Activated CD8-positive, alpha-beta T cell treated with anti-CD3 and anti-CD28 coated beads for 36 hours (primary cell): ENCODE measurements at regions not wholly inside any gene's neighbourhood (a gene's known extent, or its start where the extent isn't known, plus 50 kb on each side); places are given as distances from the start of the nearest gene placed in this dataset.
"Not testable (repeated sequence)": the region's sequence is repeated elsewhere in the genome, so short reads cannot be mapped to it uniquely, and the experiment has no call there.

Experiments used
- ATAC-seq: fragments of 200-7000 bp; cut with Tn5 transposase; one replicate; pipeline ENCODE4 v1.10.0; 2021; ENCODE audit warnings: mild to moderate bottlenecking, moderate library complexity
- CTCF ChIA-PET: fragments of 350-600 bp; sonication (Branson Sonifier 250); formaldehyde crosslinking; loops from one replicate; lab custom pipeline; 2021; ENCODE audit warnings: antibody characterized with exemption; lab: Charles Lee
- POLR2A ChIA-PET: fragments of 350-600 bp; sonication (Branson Sonifier 250); formaldehyde crosslinking; loops from one replicate; lab custom pipeline; 2021; ENCODE audit warnings: antibody characterized with exemption; lab: Charles Lee
- DNase-seq: peaks from one replicate; pipeline ENCODE4 v3.0.0-alpha.2; 2020
- H3K27ac Mint-ChIP-seq: one replicate; pipeline ENCODE4 v1.8.0; 2021; ENCODE audit warnings: mild to moderate bottlenecking, mixed read lengths
- H3K27me3 Mint-ChIP-seq: one replicate; pipeline ENCODE4 v1.8.0; 2021; ENCODE audit warnings: mixed read lengths
- H3K36me3 Mint-ChIP-seq: one replicate; pipeline ENCODE4 v1.8.0; 2021; ENCODE audit warnings: low read depth, mixed read lengths
- H3K4me1 Mint-ChIP-seq: one replicate; pipeline ENCODE4 v1.8.0; 2021; ENCODE audit warnings: low read depth, mixed read lengths
- H3K4me3 Mint-ChIP-seq: one replicate; pipeline ENCODE4 v1.8.0; 2021; ENCODE audit warnings: mild to moderate bottlenecking, moderate library complexity, mixed read lengths
- H3K9me3 Mint-ChIP-seq: one replicate; pipeline ENCODE4 v1.8.0; 2021; ENCODE audit warnings: mixed read lengths
- intact Hi-C: fragments of 100-400 bp; cut with micrococcal nuclease; formaldehyde crosslinking; loops from one replicate; pipeline ENCODE4 v1.10.0; 2022
- TF ChIP-seq, protein P1 (sequence below): fragments of 200-600 bp; IDR thresholded peaks from one replicate; pipeline ENCODE4 v1.8.0; 2022; ENCODE audit warnings: antibody characterized with exemption, mild to moderate bottlenecking

DNA sequence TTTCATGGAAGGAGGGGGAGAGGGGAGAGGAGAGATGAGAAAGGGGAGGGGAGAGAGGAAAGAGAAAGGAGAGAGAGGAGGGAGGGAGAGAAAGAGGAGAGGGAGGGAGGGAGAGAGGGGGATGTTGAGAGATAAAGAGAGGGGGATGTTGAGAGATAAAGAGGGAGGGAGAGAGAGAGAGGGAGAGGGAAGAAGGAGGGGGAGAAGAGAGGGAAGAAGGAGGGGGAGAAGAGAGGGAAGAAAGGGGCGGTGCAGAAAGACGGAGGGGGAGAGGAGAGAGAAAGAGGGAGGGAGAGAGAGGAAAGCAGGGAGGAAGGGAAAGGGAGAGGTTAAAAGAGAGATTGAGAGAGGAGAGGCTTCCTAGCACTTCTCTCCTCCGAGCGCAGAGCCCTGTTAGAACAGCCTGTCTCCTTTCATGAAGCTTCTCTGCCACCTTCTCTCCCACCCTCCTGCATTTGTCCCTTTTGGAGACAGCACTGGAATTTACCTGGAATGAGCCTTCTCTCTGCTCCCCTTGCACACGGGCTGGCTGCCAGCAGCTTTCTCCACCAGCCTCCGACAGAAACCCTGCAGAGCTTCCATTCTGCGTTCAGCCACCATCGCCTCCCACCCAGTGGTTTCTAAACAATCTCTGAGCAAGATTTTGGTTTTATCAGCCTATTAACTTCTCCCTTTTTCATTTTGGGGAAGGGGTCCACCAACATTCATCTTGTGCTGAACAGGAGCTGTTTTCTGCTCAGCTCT, 74.0 kb upstream of the CARD11 start:
- ATAC-seq (peak; percentile 63), DNase-seq (peak; percentile 79)
- ChIA-PET CTCF (interaction anchor here (0.6 to 4.2 kb wide), 8 partner anchors 11 to 225 kb away, joined by 3 to 29 read pairs (median 4); no protein-coding TSS in a partner anchor), POLR2A (interaction anchor here (1.7 to 2.9 kb wide), 2 partner anchors 12 to 26 kb away, joined by 6 to 15 read pairs; no protein-coding TSS in a partner anchor)
- peaks cover 43% of the 10 kb centered on the region for H3K36me3 Mint-ChIP-seq
- H3K4me3 Mint-ChIP-seq: peak overlapping the region; percentile 80
- peak overlapping the region; percentile 93 for H3K27ac Mint-ChIP-seq
- intact Hi-C loops: no loop called here
- no peaks in the 10 kb centered on the region for H3K27me3 Mint-ChIP-seq
- H3K4me1 Mint-ChIP-seq: peaks cover 72% of the 10 kb centered on the region
- peaks cover 39% of the 10 kb centered on the region for H3K9me3 Mint-ChIP-seq
- TF ChIP-seq, protein P1, sequence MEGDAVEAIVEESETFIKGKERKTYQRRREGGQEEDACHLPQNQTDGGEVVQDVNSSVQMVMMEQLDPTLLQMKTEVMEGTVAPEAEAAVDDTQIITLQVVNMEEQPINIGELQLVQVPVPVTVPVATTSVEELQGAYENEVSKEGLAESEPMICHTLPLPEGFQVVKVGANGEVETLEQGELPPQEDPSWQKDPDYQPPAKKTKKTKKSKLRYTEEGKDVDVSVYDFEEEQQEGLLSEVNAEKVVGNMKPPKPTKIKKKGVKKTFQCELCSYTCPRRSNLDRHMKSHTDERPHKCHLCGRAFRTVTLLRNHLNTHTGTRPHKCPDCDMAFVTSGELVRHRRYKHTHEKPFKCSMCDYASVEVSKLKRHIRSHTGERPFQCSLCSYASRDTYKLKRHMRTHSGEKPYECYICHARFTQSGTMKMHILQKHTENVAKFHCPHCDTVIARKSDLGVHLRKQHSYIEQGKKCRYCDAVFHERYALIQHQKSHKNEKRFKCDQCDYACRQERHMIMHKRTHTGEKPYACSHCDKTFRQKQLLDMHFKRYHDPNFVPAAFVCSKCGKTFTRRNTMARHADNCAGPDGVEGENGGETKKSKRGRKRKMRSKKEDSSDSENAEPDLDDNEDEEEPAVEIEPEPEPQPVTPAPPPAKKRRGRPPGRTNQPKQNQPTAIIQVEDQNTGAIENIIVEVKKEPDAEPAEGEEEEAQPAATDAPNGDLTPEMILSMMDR: no peak

- peak; percentile 49 for DNase-seq
- ChIA-PET CTCF (interaction anchor here (0.8 to 4.2 kb wide), 7 partner anchors 12 to 54 kb away, joined by 3 to 29 read pairs (median 4); no protein-coding TSS in a partner anchor), POLR2A (interaction anchor here (0.8 to 2.9 kb wide), 4 partner anchors 10 to 75 kb away, joined by 3 to 15 read pairs (median 8); no protein-coding TSS in a partner anchor)
- H3K4me3 Mint-ChIP-seq, H3K27me3 Mint-ChIP-seq, intact Hi-C loops: not testable (repeated sequence)
- peak overlapping the region; percentile 61 for H3K27ac Mint-ChIP-seq
- peak; percentile 40 for ATAC-seq
- peaks cover 29% of the 10 kb centered on the region for H3K36me3 Mint-ChIP-seq
- peaks cover 30% of the 10 kb centered on the region for H3K9me3 Mint-ChIP-seq
- peaks cover 63% of the 10 kb centered on the region for H3K4me1 Mint-ChIP-seq
Measured at GRCh38 chr7:3119352-3119927, 75.8 kb upstream of the CARD11 start.

DNA sequence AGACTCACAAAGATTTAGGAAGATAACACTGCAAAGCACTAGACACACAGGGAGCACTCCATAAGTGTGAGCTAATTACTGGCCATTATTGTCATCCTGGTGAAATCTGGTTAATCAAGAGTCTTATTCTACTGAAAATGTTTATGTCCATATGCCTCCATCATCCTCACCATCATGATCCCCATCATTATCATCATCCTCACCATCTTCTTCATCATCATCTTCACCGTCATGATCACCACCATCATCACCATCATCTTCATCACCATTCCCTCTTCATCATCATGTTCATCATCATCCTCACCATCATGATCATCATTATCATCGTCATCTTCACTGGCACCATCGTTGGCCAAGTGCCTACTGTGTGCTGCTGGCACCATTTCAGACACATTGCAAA, 76.3 kb upstream of the CARD11 start:
- DNase-seq (no peak), ATAC-seq (no peak)
- Mint-ChIP-seq H3K4me1 (peaks cover 59% of the 10 kb centered on the region), H3K9me3 (peaks cover 25% of the 10 kb centered on the region), H3K4me3 (peak overlapping the region; percentile 7), H3K27me3 (no peaks in the 10 kb centered on the region), H3K27ac (peak overlapping the region; percentile 61), H3K36me3 (peaks cover 24% of the 10 kb centered on the region)
- ChIA-PET POLR2A (interaction anchor here (0.8 to 2.9 kb wide), 4 partner anchors 9 to 75 kb away, joined by 3 to 15 read pairs (median 8); no protein-coding TSS in a partner anchor), CTCF (interaction anchor here (0.8 to 4.2 kb wide), 7 partner anchors 12 to 54 kb away, joined by 3 to 29 read pairs (median 4); no protein-coding TSS in a partner anchor)
- intact Hi-C loops: no loop called here
- TF ChIP-seq, protein P1: no peak

- H3K27ac Mint-ChIP-seq: peak overlapping the region; percentile 61
- DNase-seq (peak; percentile 43), ATAC-seq (peak; percentile 60)
- ChIA-PET CTCF (interaction anchor here (0.8 to 4.2 kb wide), 5 partner anchors 14 to 55 kb away, joined by 4 to 29 read pairs (median 5); no protein-coding TSS in a partner anchor), POLR2A (interaction anchor here (1.2 to 2.9 kb wide), 3 partner anchors 8 to 28 kb away, joined by 3 to 15 read pairs (median 12); no protein-coding TSS in a partner anchor)
- H3K9me3 Mint-ChIP-seq: peaks cover 23% of the 10 kb centered on the region
- peaks cover 21% of the 10 kb centered on the region for H3K36me3 Mint-ChIP-seq
- H3K4me1 Mint-ChIP-seq: peaks cover 53% of the 10 kb centered on the region
- no peaks in the 10 kb centered on the region for H3K27me3 Mint-ChIP-seq
- TF ChIP-seq, protein P1: no peak
- peak overlapping the region; percentile 7 for H3K4me3 Mint-ChIP-seq
- intact Hi-C loops: no loop called here
Measured at GRCh38 chr7:3120513-3120912, 76.8 kb upstream of the CARD11 start.

DNA sequence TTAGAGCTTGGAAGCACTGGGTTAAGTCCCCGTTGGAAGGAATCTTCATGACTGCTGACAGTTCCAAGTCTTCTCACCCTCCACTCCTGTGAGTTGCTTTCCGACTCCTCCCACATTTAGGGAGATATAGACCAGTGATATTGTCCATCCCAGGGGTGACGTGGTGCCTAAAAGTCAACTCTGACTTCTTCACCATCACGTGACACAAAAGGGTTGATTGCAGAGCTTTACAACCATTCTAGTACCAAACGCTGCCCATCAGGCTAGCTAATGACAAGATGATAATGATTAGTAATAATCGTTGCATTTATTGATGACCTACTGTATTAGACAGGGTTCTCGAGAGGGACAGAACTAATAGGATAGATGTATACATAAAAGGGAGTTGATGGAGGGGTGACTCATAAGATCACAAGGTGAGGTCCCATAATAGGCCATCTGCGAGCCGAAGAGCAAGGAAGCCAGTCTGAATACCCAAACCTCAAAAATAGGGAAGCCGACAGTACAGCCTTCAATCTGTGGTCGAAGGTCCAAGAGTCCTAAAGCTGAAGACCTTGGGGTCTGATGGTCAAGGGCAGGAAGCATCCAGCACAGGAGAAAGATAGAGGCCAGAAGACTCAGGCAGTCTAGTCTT, 85.3 kb upstream of the CARD11 start:
- no peak overlapping the region for H3K27ac Mint-ChIP-seq
- TF ChIP-seq, protein P1: no peak
- H3K4me1 Mint-ChIP-seq: no peaks in the 10 kb centered on the region
- CTCF ChIA-PET: interaction anchor here (0.8 kb wide), 1 partner anchor 177 kb away, joined by 3 read pairs; no protein-coding TSS in a partner anchor
- H3K36me3 Mint-ChIP-seq: peaks cover 2% of the 10 kb centered on the region
- H3K4me3 Mint-ChIP-seq: no peak overlapping the region
- intact Hi-C loops: no loop called here
- DNase-seq (no peak), ATAC-seq (no peak)
- peaks cover 7% of the 10 kb centered on the region for H3K9me3 Mint-ChIP-seq
- POLR2A ChIA-PET: interaction anchor here (1.3 kb wide), 1 partner anchor 9 kb away, joined by 3 read pairs; no protein-coding TSS in a partner anchor
- H3K27me3 Mint-ChIP-seq: no peaks in the 10 kb centered on the region
